Breast epithelium (tissue), 3 donors: ENCODE measurements at regions not wholly inside any gene's neighbourhood (a gene's known extent, or its start where the extent isn't known, plus 50 kb on each side); places are given as distances from the start of the nearest gene placed in this dataset.

ENCODE experiments used
- CTCF ChIP-seq, 3 donors: fragments of 450-650 bp; IDR thresholded peaks; one replicate each; pipeline ENCODE4 v1.5.1; 2016 to 2017; ENCODE audit warnings: antibody characterized with exemption in 3 of 3, mild to moderate bottlenecking in 3 of 3, moderate library complexity in 3 of 3
- POLR2A ChIP-seq: fragments of 450-650 bp; IDR thresholded peaks from one replicate; pipeline ENCODE4 v1.6.1; 2016; ENCODE audit warnings: antibody characterized with exemption, mild to moderate bottlenecking, moderate library complexity

- no peak for TF ChIP-seq POLR2A
- TF ChIP-seq CTCF (IDR thresholded peaks at IDR 0.05): no peak
These were observed 71.0 kb upstream of the THUMPD2 start for GRCh38 chr2:39849982-39850526.
